Memory B cell (primary cell): ENCODE measurements at regions not wholly inside any gene's neighbourhood (a gene's known extent, or its start where the extent isn't known, plus 50 kb on each side); places are given as distances from the start of the nearest gene placed in this dataset.
"Not testable (repeated sequence)": the region's sequence is repeated elsewhere in the genome, so short reads cannot be mapped to it uniquely, and the experiment has no call there.

Experiments used
- ATAC-seq: fragments of 150-1000 bp; cut with Tn5 transposase; 2 replicates; pipeline ENCODE4 v1.10.0; 2021; ENCODE audit warnings: low read depth, mild to moderate bottlenecking, moderate library complexity
- DNase-seq, 2 donors: peaks; one replicate each; pipeline ENCODE4 v3.0.0; 2022; ENCODE audit warnings: low spot score in 2 of 2
- H3K27ac Mint-ChIP-seq: one replicate; pipeline ENCODE4 v1.8.0; 2022; ENCODE audit warnings: mild to moderate bottlenecking, moderate library complexity, mixed read lengths
- H3K27me3 Mint-ChIP-seq: one replicate; pipeline ENCODE4 v1.8.0; 2022; ENCODE audit warnings: mixed read lengths
- H3K36me3 Mint-ChIP-seq: one replicate; pipeline ENCODE4 v1.8.0; 2022; ENCODE audit warnings: mild to moderate bottlenecking, mixed read lengths
- H3K4me1 Mint-ChIP-seq: one replicate; pipeline ENCODE4 v1.8.0; 2022; ENCODE audit warnings: mixed read lengths
- H3K4me3 Mint-ChIP-seq: one replicate; pipeline ENCODE4 v1.8.0; 2022; ENCODE audit warnings: mild to moderate bottlenecking, moderate library complexity, mixed read lengths
- H3K9me3 Mint-ChIP-seq: one replicate; pipeline ENCODE4 v1.8.0; 2022; ENCODE audit warnings: mixed read lengths

DNA sequence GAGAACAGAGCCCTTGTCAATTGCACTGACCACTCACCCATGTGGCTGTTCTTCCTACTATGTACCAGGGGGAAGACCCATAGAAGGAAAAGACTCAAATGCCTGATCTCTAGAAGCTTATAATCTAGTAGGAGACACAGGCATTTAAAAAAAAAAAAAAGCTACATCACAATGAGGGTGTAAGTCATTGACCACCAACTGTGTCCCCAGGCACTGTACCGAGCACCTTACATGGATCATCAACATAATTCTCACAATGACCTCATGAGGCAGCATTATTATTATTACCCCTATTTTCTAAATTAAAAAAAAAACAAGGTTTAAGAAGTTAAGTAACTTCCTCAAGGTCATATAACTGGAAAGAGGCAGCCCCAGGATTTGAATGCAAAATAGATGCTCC, 247.4 kb downstream of the SHOX2 start:
- Mint-ChIP-seq H3K9me3 (no peaks in the 10 kb centered on the region), H3K27me3 (peaks cover 6% of the 10 kb centered on the region), H3K27ac (no peak overlapping the region), H3K36me3 (no peaks in the 10 kb centered on the region), H3K4me1 (no peaks in the 10 kb centered on the region), H3K4me3 (no peak overlapping the region)
- no peak for ATAC-seq
- DNase-seq: no peak

- no peak overlapping the region for H3K27ac Mint-ChIP-seq
- ATAC-seq (no peak), DNase-seq (no peak)
- H3K36me3 Mint-ChIP-seq: no peaks in the 10 kb centered on the region
- H3K4me1 Mint-ChIP-seq: no peaks in the 10 kb centered on the region
- no peak overlapping the region for H3K4me3 Mint-ChIP-seq
- H3K27me3 Mint-ChIP-seq: peaks cover 3% of the 10 kb centered on the region
- no peaks in the 10 kb centered on the region for H3K9me3 Mint-ChIP-seq
Observed at GRCh38 chr3:157857440-157857839, 248.8 kb downstream of the SHOX2 start.

- Mint-ChIP-seq H3K36me3 (no peaks in the 10 kb centered on the region), H3K27me3 (peaks cover 3% of the 10 kb centered on the region), H3K4me1 (no peaks in the 10 kb centered on the region), H3K4me3 (no peak overlapping the region), H3K27ac (no peak overlapping the region), H3K9me3 (no peaks in the 10 kb centered on the region)
- ATAC-seq (no peak), DNase-seq (no peak)
Observed at GRCh38 chr3:157856078-157856939, 249.9 kb downstream of the SHOX2 start.

DNA sequence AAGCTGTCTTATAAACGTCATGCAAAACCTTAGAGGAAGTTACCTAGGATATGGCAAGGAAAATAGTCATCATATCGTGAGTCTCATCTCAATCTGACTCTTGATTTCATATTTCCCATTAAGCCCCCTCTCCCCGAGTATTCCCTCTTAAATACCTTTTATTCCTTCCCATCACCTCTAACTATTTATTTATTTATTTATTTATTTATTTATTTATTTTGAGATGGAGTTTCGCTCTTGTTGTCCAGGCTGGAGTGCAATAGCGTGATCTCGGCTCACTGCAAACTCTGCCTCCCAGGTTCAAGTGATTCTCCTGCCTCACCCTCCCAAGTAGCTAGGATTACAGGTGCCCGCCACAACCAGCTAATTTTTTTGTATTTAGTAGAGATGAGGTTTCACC, 260.4 kb downstream of the SHOX2 start:
- not testable (repeated sequence) for H3K4me3 Mint-ChIP-seq, H3K27ac Mint-ChIP-seq, H3K9me3 Mint-ChIP-seq, H3K36me3 Mint-ChIP-seq, H3K27me3 Mint-ChIP-seq, ATAC-seq, H3K4me1 Mint-ChIP-seq, DNase-seq

DNA sequence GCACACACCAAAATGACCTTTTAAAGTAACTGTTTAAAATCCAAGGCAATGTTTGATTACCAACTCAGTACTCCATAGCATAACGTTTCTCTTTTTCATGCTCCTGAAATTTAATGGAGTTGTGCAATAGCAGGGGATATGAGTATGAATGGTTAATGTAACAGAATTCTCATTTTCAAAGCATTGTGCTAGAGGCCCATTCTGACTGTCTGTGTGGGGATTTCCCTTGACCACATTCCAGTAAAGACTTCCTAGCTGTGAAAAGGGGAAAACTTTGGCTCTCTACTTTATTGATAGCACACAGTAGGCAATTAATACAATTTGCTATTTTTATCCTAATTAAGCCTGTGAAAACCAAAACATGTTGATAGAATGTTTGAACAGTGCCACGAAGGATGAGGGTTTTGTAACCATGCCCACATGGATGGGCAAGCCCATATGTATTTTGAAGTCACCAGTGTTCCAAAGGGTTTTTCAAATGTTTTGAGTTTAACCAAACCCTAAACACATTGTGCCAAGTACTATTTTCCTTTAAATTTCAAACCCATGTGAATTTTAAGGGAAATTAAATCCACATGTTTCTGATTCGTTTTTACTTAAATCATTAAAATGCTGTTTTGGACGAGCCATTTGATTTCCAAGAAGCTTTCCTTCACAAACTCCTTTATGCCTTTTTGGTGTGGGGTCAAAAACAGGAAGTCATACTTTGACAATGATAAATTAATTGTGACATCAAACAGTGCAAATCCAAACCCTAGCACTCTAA, 261.2 kb downstream of the SHOX2 start:
- H3K27me3 Mint-ChIP-seq: no peaks in the 10 kb centered on the region
- H3K4me1 Mint-ChIP-seq: no peaks in the 10 kb centered on the region
- H3K36me3 Mint-ChIP-seq: no peaks in the 10 kb centered on the region
- no peak overlapping the region for H3K27ac Mint-ChIP-seq
- H3K4me3 Mint-ChIP-seq: no peak overlapping the region
- ATAC-seq (no peak), DNase-seq (no peak)
- peaks cover 2% of the 10 kb centered on the region for H3K9me3 Mint-ChIP-seq

GRCh38 chr3:157844216-157844615, 262.0 kb downstream of the SHOX2 start:
- peaks cover 2% of the 10 kb centered on the region for H3K9me3 Mint-ChIP-seq
- H3K27ac Mint-ChIP-seq: no peak overlapping the region
- H3K27me3 Mint-ChIP-seq: no peaks in the 10 kb centered on the region
- no peaks in the 10 kb centered on the region for H3K4me1 Mint-ChIP-seq
- no peaks in the 10 kb centered on the region for H3K36me3 Mint-ChIP-seq
- ATAC-seq: no peak
- no peak for DNase-seq
- H3K4me3 Mint-ChIP-seq: no peak overlapping the region

- Mint-ChIP-seq H3K4me1 (no peaks in the 10 kb centered on the region), H3K4me3 (no peak overlapping the region), H3K9me3 (no peaks in the 10 kb centered on the region), H3K36me3 (no peaks in the 10 kb centered on the region), H3K27ac (no peak overlapping the region), H3K27me3 (no peaks in the 10 kb centered on the region)
- ATAC-seq (no peak), DNase-seq (no peak)
Observed at GRCh38 chr3:157841029-157841428, 265.2 kb downstream of the SHOX2 start.

- no peaks in the 10 kb centered on the region for H3K9me3 Mint-ChIP-seq
- H3K4me3 Mint-ChIP-seq: no peak overlapping the region
- ATAC-seq: no peak
- H3K36me3 Mint-ChIP-seq: no peaks in the 10 kb centered on the region
- no peak for DNase-seq
- H3K4me1 Mint-ChIP-seq: no peaks in the 10 kb centered on the region
- no peaks in the 10 kb centered on the region for H3K27me3 Mint-ChIP-seq
- H3K27ac Mint-ChIP-seq: no peak overlapping the region
Observed at GRCh38 chr3:157840564-157840963, 265.7 kb downstream of the SHOX2 start.

DNA sequence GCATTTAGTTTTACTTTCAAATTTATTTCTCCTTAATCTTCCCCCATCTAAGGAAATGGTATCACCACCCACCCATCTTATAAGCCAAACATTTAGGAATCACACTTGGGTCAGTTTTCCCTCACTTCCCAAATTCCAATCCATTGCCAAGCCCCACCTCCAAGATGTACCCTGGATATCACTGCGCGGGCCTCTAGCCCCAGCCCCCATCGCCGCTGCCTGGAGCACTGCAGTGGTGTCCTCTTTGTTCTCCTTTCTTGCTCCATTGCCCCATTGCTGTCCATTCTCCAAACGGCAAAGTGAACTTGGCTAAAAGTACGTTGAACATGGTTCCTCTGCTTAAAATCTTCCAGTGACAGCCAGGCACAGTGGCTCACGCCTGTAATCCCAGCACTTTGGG, 267.8 kb downstream of the SHOX2 start:
- Mint-ChIP-seq H3K27ac (no peak overlapping the region), H3K4me1 (no peaks in the 10 kb centered on the region), H3K9me3 (no peaks in the 10 kb centered on the region), H3K4me3 (no peak overlapping the region), H3K27me3 (peaks cover 6% of the 10 kb centered on the region), H3K36me3 (no peaks in the 10 kb centered on the region)
- ATAC-seq (no peak), DNase-seq (no peak)

DNA sequence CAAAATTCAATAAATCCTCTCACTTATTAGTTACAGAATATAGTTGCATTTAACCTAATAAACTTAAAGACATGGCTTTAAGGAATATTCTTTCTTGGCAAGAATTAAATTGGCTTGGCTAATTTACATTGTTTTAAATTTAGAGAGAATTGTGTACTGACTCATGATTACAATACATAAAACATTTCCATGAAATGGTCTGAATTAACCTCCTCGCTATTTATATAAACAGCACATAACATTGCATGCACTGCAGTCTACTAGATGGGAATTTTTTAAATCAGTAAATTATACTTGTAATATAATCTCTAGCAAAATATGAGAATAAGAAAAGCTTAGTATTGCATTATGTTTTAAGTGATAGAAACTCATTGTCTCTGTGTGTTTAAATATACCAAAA, 268.9 kb downstream of the SHOX2 start:
- Mint-ChIP-seq H3K36me3 (no peaks in the 10 kb centered on the region), H3K9me3 (no peaks in the 10 kb centered on the region), H3K27ac (no peak overlapping the region), H3K4me3 (no peak overlapping the region), H3K27me3 (peaks cover 6% of the 10 kb centered on the region), H3K4me1 (no peaks in the 10 kb centered on the region)
- DNase-seq (no peak), ATAC-seq (no peak)

DNA sequence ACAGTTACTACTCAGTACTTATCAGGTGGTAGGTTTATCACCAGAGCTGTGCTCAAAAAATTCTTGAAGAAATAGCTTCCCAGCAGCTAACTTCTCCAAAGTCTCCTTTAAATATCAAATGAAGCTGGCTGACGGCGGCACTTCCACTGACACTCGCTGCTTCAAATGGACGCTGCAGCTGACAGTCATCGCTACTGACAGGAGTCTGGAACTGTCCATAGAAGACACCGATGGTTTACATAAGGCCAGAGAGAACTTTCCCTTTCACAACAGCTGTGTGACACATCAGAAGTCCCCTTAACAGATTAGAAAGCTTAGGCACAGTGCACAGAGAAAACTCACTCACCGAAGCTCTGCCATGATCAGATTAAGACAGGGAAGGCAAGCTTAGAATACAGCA, 270.2 kb downstream of the SHOX2 start:
- Mint-ChIP-seq H3K27me3 (peaks cover 6% of the 10 kb centered on the region), H3K4me1 (no peaks in the 10 kb centered on the region), H3K9me3 (no peaks in the 10 kb centered on the region), H3K4me3 (no peak overlapping the region), H3K36me3 (no peaks in the 10 kb centered on the region), H3K27ac (no peak overlapping the region)
- DNase-seq (no peak), ATAC-seq (no peak)

DNA sequence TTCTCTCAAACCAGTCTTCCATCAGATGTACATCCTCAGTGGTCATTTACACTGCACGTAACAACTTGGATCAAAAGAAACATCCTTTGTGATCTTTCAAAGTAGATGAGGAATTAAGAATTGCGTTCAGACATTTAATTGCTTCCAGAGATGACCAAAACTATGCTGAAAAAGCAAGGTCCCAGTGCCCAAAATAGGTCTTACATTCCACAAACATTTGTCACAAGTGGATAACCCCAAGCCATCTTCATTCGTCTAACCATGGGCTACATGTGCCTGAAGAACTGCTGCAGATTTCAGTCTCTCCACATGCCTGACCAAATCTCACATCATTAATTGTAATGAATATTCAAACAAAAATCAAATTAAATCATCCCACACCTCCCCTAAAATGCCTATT, 273.6 kb downstream of the SHOX2 start:
- H3K27ac Mint-ChIP-seq: no peak overlapping the region
- H3K4me1 Mint-ChIP-seq: no peaks in the 10 kb centered on the region
- peaks cover 6% of the 10 kb centered on the region for H3K27me3 Mint-ChIP-seq
- peaks cover 13% of the 10 kb centered on the region for H3K9me3 Mint-ChIP-seq
- DNase-seq (no peak), ATAC-seq (no peak)
- no peak overlapping the region for H3K4me3 Mint-ChIP-seq
- H3K36me3 Mint-ChIP-seq: no peaks in the 10 kb centered on the region

- ATAC-seq (no peak), DNase-seq (no peak)
- Mint-ChIP-seq H3K27ac (no peak overlapping the region), H3K27me3 (peaks cover 6% of the 10 kb centered on the region), H3K9me3 (peaks cover 15% of the 10 kb centered on the region), H3K4me3 (no peak overlapping the region), H3K36me3 (no peaks in the 10 kb centered on the region), H3K4me1 (no peaks in the 10 kb centered on the region)
Observed at GRCh38 chr3:157830556-157831236, 275.5 kb downstream of the SHOX2 start.

DNA sequence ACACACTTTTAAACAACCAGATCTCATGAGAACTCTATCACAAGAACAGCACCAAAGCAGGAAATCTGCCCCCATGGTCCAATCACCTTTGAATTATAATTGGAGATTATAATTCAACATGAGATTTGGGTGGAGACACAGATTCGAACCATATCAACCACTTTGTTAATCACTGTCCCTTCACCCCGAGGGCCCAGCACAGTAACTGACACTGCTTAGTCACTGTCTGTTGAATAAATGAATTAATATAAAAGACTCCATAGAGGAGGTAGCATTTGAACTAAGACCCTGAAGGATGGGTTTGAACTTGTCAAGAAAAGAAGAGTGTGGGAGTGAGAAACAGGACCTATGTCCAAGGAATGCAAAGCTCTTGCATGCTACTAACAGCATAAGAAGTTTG, 276.4 kb downstream of the SHOX2 start:
- H3K4me3 Mint-ChIP-seq: no peak overlapping the region
- peaks cover 2% of the 10 kb centered on the region for H3K27me3 Mint-ChIP-seq
- ATAC-seq (no peak), DNase-seq (no peak)
- no peaks in the 10 kb centered on the region for H3K36me3 Mint-ChIP-seq
- no peak overlapping the region for H3K27ac Mint-ChIP-seq
- no peaks in the 10 kb centered on the region for H3K4me1 Mint-ChIP-seq
- peaks cover 15% of the 10 kb centered on the region for H3K9me3 Mint-ChIP-seq
